ENCODE measurements at regions not wholly inside any gene's neighbourhood (a gene's known extent, or its start where the extent isn't known, plus 50 kb on each side); places are given as distances from the start of the nearest gene placed in this dataset.

DNA sequence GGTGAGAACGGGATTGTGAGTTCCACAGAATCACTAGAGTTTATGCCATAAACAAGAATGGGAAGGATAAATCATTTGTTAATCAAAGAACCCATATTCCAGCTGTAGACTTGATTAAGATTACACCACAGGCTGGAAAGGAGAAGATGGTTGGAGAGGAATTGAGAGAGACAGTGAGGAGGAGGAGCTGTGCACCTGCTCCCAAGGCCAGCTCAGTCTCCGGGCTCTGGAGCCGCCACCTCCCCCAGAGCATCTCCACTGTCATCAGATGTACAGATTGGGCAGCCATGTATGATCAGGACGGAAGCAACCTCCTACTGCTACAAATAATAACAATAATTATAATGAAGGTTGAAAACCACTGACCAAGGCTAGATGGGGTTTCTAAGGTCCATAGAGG is 170.0 kb downstream of the MINAR1 start:
- TF ChIP-seq POLR2A (IDR thresholded peaks at IDR 0.05): no peak
- TF ChIP-seq, protein P1, sequence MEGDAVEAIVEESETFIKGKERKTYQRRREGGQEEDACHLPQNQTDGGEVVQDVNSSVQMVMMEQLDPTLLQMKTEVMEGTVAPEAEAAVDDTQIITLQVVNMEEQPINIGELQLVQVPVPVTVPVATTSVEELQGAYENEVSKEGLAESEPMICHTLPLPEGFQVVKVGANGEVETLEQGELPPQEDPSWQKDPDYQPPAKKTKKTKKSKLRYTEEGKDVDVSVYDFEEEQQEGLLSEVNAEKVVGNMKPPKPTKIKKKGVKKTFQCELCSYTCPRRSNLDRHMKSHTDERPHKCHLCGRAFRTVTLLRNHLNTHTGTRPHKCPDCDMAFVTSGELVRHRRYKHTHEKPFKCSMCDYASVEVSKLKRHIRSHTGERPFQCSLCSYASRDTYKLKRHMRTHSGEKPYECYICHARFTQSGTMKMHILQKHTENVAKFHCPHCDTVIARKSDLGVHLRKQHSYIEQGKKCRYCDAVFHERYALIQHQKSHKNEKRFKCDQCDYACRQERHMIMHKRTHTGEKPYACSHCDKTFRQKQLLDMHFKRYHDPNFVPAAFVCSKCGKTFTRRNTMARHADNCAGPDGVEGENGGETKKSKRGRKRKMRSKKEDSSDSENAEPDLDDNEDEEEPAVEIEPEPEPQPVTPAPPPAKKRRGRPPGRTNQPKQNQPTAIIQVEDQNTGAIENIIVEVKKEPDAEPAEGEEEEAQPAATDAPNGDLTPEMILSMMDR (IDR thresholded peaks at IDR 0.05): no peak
- Histone ChIP-seq H3K27me3 (no peaks in the 10 kb centered on the region), H3K27ac (no peak overlapping the region), H3K4me1 (no peaks in the 10 kb centered on the region), H3K9me3 (no peaks in the 10 kb centered on the region), H3K36me3 (no peaks in the 10 kb centered on the region), H3K4me3 (no peak overlapping the region)
- intact Hi-C loops (cut with DNase I; ENCODE audit: low total_unique reads): no loop called here
- DNase-seq: no peak

DNA sequence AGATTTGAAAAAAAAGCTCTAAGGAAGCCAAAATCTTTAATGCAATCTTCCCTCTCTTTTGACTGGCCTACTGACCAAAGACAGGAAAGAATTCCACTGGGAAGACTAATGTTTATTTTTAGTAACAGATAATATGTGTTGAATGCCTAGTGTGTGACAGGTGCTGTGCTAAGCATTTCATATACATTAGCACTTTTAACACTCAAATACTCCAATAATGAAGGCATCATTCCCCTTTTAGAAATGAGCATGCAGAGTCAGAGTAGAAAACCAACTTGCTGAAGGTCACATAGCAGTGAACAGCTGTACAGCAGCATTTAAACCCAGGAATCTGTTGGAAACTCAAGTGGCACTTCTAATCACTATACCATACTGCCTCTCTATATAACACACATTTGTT is 170.6 kb downstream of the MINAR1 start:
- Histone ChIP-seq H3K36me3 (no peaks in the 10 kb centered on the region), H3K27ac (no peak overlapping the region), H3K27me3 (no peaks in the 10 kb centered on the region), H3K4me1 (no peaks in the 10 kb centered on the region), H3K9me3 (no peaks in the 10 kb centered on the region), H3K4me3 (no peak overlapping the region)
- TF ChIP-seq POLR2A (IDR thresholded peaks at IDR 0.05): no peak
- TF ChIP-seq, protein P1 (IDR thresholded peaks at IDR 0.05): no peak
- intact Hi-C loops (cut with DNase I; ENCODE audit: low total_unique reads): no loop called here
- DNase-seq: no peak

DNA sequence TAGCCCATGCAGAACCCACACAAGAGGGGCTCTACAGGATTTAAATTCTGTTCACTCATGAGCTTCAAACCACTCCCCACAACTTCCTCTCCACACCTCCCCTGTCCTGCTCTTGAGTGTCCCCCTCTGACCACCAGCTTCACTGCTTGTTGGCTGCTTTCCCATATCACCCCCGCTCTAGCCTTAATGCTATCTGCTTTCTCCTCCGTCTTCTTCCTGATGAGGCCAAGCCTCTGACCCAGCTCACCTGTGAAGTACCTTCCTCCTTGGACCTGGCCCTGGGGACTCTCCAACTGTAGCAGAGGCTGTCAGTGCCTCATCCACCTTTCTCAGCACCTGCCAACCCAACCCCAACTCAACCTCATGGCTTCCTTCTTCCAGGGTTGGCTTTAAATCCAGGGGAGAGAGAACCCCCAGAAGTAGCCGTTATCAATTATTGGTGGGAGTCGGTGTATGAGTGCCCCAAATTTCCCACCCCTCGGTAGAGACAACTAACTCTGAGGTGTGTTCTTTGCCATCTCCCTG is 174.8 kb downstream of the MINAR1 start:
- no peaks in the 10 kb centered on the region for H3K27me3 ChIP-seq
- H3K9me3 ChIP-seq: no peaks in the 10 kb centered on the region
- no peak overlapping the region for H3K27ac ChIP-seq
- H3K36me3 ChIP-seq: no peaks in the 10 kb centered on the region
- H3K4me1 ChIP-seq: no peaks in the 10 kb centered on the region
- no peak overlapping the region for H3K4me3 ChIP-seq
- DNase-seq: no peak
- intact Hi-C loops (cut with DNase I; ENCODE audit: low total_unique reads): no loop called here
- TF ChIP-seq POLR2A (IDR thresholded peaks at IDR 0.05): no peak
- TF ChIP-seq, protein P1 (IDR thresholded peaks at IDR 0.05): no peak

- no peak for DNase-seq
- TF ChIP-seq, protein P1 (IDR thresholded peaks at IDR 0.05): no peak
- no peak for TF ChIP-seq POLR2A (IDR thresholded peaks at IDR 0.05)
Measured at GRCh38 chr15:79608066-79608864, 176.1 kb downstream of the MINAR1 start.

GRCh38 chr15:79609506-79609905 is 177.4 kb downstream of the MINAR1 start:
- H3K27ac ChIP-seq: no peak overlapping the region
- TF ChIP-seq, protein P1 (IDR thresholded peaks at IDR 0.05): no peak
- TF ChIP-seq POLR2A (IDR thresholded peaks at IDR 0.05): no peak

More at GRCh38 chr15:79608066-79608864, 176.1 kb downstream of the MINAR1 start:
- intact Hi-C loops (cut with DNase I; ENCODE audit: low total_unique reads): no loop called here
- Histone ChIP-seq H3K4me3 (no peak overlapping the region), H3K36me3 (no peaks in the 10 kb centered on the region), H3K27ac (no peak overlapping the region), H3K4me1 (no peaks in the 10 kb centered on the region), H3K9me3 (no peaks in the 10 kb centered on the region), H3K27me3 (no peaks in the 10 kb centered on the region)

More at GRCh38 chr15:79609506-79609905, 177.4 kb downstream of the MINAR1 start:
- no peaks in the 10 kb centered on the region for H3K27me3 ChIP-seq
- no peaks in the 10 kb centered on the region for H3K36me3 ChIP-seq
- H3K4me3 ChIP-seq: no peak overlapping the region
- no peak for DNase-seq
- H3K4me1 ChIP-seq: no peaks in the 10 kb centered on the region
- intact Hi-C loops (cut with DNase I; ENCODE audit: low total_unique reads): no loop called here
- H3K9me3 ChIP-seq: no peaks in the 10 kb centered on the region

Measured in uterus (tissue), 3 donors.